ENCODE measurements at regions not wholly inside any gene's neighbourhood (a gene's known extent, or its start where the extent isn't known, plus 50 kb on each side); places are given as distances from the start of the nearest gene placed in this dataset.

- TF ChIP-seq TAF1 (IDR thresholded peaks at IDR 0.05; ENCODE audit: low read depth) (no peak), FOXM1 (IDR thresholded peaks at IDR 0.05; ENCODE audit: borderline replicate concordance, low read depth) (no peak), EP300 (IDR thresholded peaks at IDR 0.05; ENCODE audit: borderline replicate concordance) (no peak), TCF12 (IDR thresholded peaks at IDR 0.05; ENCODE audit: low read depth) (no peak), CEBPB (IDR thresholded peaks at IDR 0.05) (no peak), YY1 (IDR thresholded peaks at IDR 0.05; ENCODE audit: low read depth) (no peak), CREB1 (IDR thresholded peaks at IDR 0.05; ENCODE audit: low read depth) (no peak), REST (IDR thresholded peaks at IDR 0.05; ENCODE audit: low read depth) (no peak), RAD21 (IDR thresholded peaks at IDR 0.05; ENCODE audit: low read depth) (no peak), TEAD4 (IDR thresholded peaks at IDR 0.05) (no peak)
- TF ChIP-seq, protein P1, sequence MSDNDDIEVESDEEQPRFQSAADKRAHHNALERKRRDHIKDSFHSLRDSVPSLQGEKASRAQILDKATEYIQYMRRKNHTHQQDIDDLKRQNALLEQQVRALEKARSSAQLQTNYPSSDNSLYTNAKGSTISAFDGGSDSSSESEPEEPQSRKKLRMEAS (IDR thresholded peaks at IDR 0.05): no peak
Measured at GRCh38 chrX:137164329-137164728, 130.5 kb upstream of the GPR101 start.
